Liver (tissue), 3 donors: ENCODE measurements at regions not wholly inside any gene's neighbourhood (a gene's known extent, or its start where the extent isn't known, plus 50 kb on each side); places are given as distances from the start of the nearest gene placed in this dataset.

Experiments
- EGR1 ChIP-seq, 2 donors: IDR thresholded peaks; 2 replicates each; pipeline ENCODE4 v1.6.1; 2016 to 2018; ENCODE audit warnings: antibody characterized with exemption in 2 of 2, low read depth in 2 of 2
- GABPA ChIP-seq, 2 donors: IDR thresholded peaks in 1 of 2; conservative IDR thresholded peaks in 1 of 2; 2 replicates each; pipeline ENCODE4 v1.6.1; 2016; ENCODE audit warnings: antibody characterized with exemption in 2 of 2, mild to moderate bottlenecking in 1 of 2, moderate library complexity in 1 of 2
- RAD21 ChIP-seq, 2 donors: IDR thresholded peaks; 2 replicates each; pipeline ENCODE4 v1.6.1; 2016; ENCODE audit warnings: antibody characterized with exemption in 2 of 2, mild to moderate bottlenecking in 2 of 2
- RXRA ChIP-seq, 2 donors: IDR thresholded peaks; 2 replicates each; pipeline ENCODE4 v1.6.1; 2017 to 2018; ENCODE audit warnings: antibody characterized with exemption in 2 of 2, mild to moderate bottlenecking in 1 of 2
- TAF1 ChIP-seq: conservative IDR thresholded peaks from 2 replicates; pipeline ENCODE4 v1.6.1; 2016; ENCODE audit warnings: antibody characterized with exemption, mild to moderate bottlenecking
- YY1 ChIP-seq: IDR thresholded peaks from 2 replicates; pipeline ENCODE4 v1.6.1; 2016; ENCODE audit warnings: antibody characterized with exemption, mild to moderate bottlenecking
- TF ChIP-seq, protein P1 (sequence below): fragments of 150-350 bp; IDR thresholded peaks from 2 replicates; pipeline ENCODE4 v1.5.1; 2017; ENCODE audit warnings: improper control_type of control experiment, low read depth, low read length; ENCODE audit not compliant: missing input control
- donor health status: healthy.
- donor health status: healthy.

DNA sequence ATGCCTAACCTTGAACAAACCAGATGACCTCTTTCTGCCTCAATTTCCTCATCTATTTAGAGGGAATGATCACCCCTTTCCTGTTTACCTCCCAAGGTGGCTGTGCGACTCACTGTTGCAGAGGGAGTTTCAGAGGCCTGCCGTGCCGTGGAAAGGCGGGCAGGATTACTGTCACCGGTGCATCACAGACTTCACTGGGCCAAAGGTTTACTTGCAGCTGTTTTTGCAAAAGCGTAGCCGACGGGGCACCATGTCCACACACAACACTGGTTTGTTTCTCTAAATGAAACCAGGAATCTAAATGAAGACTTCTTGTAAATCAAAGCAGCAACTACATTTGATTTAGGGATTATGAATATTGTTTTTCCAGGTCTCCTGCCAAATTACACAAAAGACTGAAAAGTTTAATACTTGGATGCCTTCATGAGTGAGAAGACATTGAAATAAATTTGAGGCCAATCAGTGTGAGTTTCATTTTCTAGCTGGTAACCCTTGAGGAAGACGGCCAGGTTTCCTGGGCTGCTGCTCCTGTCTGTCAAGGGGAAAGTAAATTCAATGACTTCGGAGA is 696.1 kb upstream of the TMEM132C start:
- TF ChIP-seq, protein P1, sequence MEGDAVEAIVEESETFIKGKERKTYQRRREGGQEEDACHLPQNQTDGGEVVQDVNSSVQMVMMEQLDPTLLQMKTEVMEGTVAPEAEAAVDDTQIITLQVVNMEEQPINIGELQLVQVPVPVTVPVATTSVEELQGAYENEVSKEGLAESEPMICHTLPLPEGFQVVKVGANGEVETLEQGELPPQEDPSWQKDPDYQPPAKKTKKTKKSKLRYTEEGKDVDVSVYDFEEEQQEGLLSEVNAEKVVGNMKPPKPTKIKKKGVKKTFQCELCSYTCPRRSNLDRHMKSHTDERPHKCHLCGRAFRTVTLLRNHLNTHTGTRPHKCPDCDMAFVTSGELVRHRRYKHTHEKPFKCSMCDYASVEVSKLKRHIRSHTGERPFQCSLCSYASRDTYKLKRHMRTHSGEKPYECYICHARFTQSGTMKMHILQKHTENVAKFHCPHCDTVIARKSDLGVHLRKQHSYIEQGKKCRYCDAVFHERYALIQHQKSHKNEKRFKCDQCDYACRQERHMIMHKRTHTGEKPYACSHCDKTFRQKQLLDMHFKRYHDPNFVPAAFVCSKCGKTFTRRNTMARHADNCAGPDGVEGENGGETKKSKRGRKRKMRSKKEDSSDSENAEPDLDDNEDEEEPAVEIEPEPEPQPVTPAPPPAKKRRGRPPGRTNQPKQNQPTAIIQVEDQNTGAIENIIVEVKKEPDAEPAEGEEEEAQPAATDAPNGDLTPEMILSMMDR: no peak
- no peak for TF ChIP-seq EGR1 (IDR thresholded peaks at IDR 0.05; ENCODE audit: low read depth in 2 of 2)
- TF ChIP-seq YY1: no peak
- TF ChIP-seq TAF1: no peak
- TF ChIP-seq RXRA (IDR thresholded peaks at IDR 0.05): no peak
- TF ChIP-seq RAD21 (IDR thresholded peaks at IDR 0.05): no peak
- no peak for TF ChIP-seq GABPA (IDR thresholded peaks at IDR 0.05 in 1 of 2, conservative IDR thresholded peaks at IDR 0.05 in 1 of 2)
